ENCODE measurements at regions not wholly inside any gene's neighbourhood (a gene's known extent, or its start where the extent isn't known, plus 50 kb on each side); places are given as distances from the start of the nearest gene placed in this dataset.

DNA sequence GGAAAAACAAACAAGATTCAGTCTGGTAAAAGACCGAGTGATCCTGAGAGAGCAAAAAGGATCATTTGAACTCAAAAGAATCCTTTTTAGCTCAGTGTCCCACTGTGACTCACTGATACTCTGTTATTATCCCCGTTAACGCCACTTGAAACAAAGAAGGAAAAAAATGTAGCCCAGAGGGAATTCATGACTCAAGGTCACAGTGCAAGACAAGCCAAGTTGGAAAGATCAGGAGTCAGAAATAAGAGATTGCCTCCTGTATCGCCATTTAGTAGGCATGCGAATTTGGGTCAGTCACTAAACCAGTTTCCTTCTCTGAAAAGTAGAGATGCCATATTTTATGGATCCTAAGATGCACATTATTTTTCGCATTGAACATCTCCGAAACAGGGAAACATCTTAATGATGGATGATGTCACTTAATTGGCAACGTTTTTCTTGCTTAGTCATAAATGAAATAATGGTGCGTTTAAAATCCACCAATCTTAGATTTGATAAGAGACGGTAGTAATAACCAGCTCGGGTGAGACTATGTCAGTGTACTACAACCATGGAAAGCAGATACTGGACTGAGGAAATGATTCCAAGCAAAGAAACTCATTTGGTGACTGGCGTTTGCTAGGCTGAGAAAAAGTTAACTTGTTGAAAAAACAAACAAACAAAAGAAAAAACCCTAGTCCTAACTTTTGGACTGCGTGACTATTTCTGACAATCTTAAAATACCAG, 502.0 kb upstream of the CELF2 start:
- peak overlapping the region; percentile 39 for H3K27ac ChIP-seq (ENCODE audit: low read depth, low read length, severe bottlenecking)
- H3K36me3 ChIP-seq (ENCODE audit: control insufficient read depth, insufficient read depth, low read length) = no peaks in the 10 kb centered on the region
- no peak overlapping the region for H3K4me3 ChIP-seq (ENCODE audit: extremely low read depth, insufficient read depth, low read length, poor library complexity, severe bottlenecking)
- WGBS, 2 experiments (ENCODE audit: insufficient coverage in 2 of 2) = 86 to 98% methylated on average over 6 to 10 of the region's 13 CpGs
- no peaks in the 10 kb centered on the region for H3K9me3 ChIP-seq (ENCODE audit: control insufficient read depth, low read length)
- H3K4me1 ChIP-seq (ENCODE audit: control insufficient read depth, insufficient read depth, low read length, poor library complexity, severe bottlenecking) = peaks cover 13% of the 10 kb centered on the region

- Histone ChIP-seq H3K36me3 (ENCODE audit: control insufficient read depth, insufficient read depth, low read length) (no peaks in the 10 kb centered on the region), H3K4me3 (ENCODE audit: extremely low read depth, insufficient read depth, low read length, poor library complexity, severe bottlenecking) (no peak overlapping the region)
- 86 to 100% methylated on average over 2 of the region's 8 CpGs for WGBS, 2 experiments (ENCODE audit: insufficient coverage in 2 of 2)
Observed at GRCh38 chr10:10516346-10517130, 501.1 kb upstream of the CELF2 start.

GRCh38 chr10:10517866-10518265, 499.8 kb upstream of the CELF2 start:
- WGBS, 2 experiments (ENCODE audit: insufficient coverage in 2 of 2) = 93 to 98% methylated on average over 3 to 4 of the region's 4 CpGs
- Histone ChIP-seq H3K4me1 (ENCODE audit: control insufficient read depth, insufficient read depth, low read length, poor library complexity, severe bottlenecking) (peaks cover 13% of the 10 kb centered on the region), H3K9me3 (ENCODE audit: control insufficient read depth, low read length) (no peaks in the 10 kb centered on the region), H3K4me3 (ENCODE audit: extremely low read depth, insufficient read depth, low read length, poor library complexity, severe bottlenecking) (no peak overlapping the region), H3K27ac (ENCODE audit: low read depth, low read length, severe bottlenecking) (no peak overlapping the region), H3K36me3 (ENCODE audit: control insufficient read depth, insufficient read depth, low read length) (no peaks in the 10 kb centered on the region)

More at GRCh38 chr10:10516346-10517130, 501.1 kb upstream of the CELF2 start:
- Histone ChIP-seq H3K27ac (ENCODE audit: low read depth, low read length, severe bottlenecking) (no peak overlapping the region), H3K4me1 (ENCODE audit: control insufficient read depth, insufficient read depth, low read length, poor library complexity, severe bottlenecking) (peaks cover 13% of the 10 kb centered on the region), H3K9me3 (ENCODE audit: control insufficient read depth, low read length) (no peaks in the 10 kb centered on the region)

DNA sequence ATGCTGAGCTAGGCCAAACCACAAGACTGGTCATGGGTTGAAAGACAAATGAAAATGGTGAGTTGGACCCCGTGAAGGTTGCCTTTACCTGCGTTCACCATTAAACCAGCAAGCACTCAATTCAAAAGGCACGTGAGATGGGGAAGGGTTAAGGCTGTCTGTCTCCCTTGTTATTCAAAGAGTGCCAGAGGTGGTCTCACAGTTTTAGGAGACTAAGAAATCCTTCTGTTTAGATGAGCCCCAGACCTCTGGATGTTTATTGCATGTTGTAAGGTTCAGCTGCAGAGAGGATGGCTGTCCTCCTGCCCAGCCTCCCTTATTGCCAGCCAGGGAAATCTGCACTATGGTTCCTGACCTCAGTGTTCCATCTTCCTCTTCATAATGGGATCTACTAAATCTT, 498.0 kb upstream of the CELF2 start:
- Histone ChIP-seq H3K36me3 (ENCODE audit: control insufficient read depth, insufficient read depth, low read length) (no peaks in the 10 kb centered on the region), H3K9me3 (ENCODE audit: control insufficient read depth, low read length) (no peaks in the 10 kb centered on the region), H3K27ac (ENCODE audit: low read depth, low read length, severe bottlenecking) (no peak overlapping the region), H3K4me3 (ENCODE audit: extremely low read depth, insufficient read depth, low read length, poor library complexity, severe bottlenecking) (no peak overlapping the region), H3K4me1 (ENCODE audit: control insufficient read depth, insufficient read depth, low read length, poor library complexity, severe bottlenecking) (peaks cover 13% of the 10 kb centered on the region)
- no CpG with 5 or more reads among the region's 3 CpGs for WGBS, 2 experiments (ENCODE audit: insufficient coverage in 2 of 2)

GRCh38 chr10:10520491-10521385, 496.9 kb upstream of the CELF2 start:
- Histone ChIP-seq H3K36me3 (ENCODE audit: control insufficient read depth, insufficient read depth, low read length) (no peaks in the 10 kb centered on the region), H3K27ac (ENCODE audit: low read depth, low read length, severe bottlenecking) (no peak overlapping the region), H3K4me3 (ENCODE audit: extremely low read depth, insufficient read depth, low read length, poor library complexity, severe bottlenecking) (no peak overlapping the region), H3K9me3 (ENCODE audit: control insufficient read depth, low read length) (no peaks in the 10 kb centered on the region), H3K4me1 (ENCODE audit: control insufficient read depth, insufficient read depth, low read length, poor library complexity, severe bottlenecking) (peaks cover 10% of the 10 kb centered on the region)
- 82 to 91% methylated on average over 10 to 11 of the region's 12 CpGs for WGBS, 2 experiments (ENCODE audit: insufficient coverage in 2 of 2)

DNA sequence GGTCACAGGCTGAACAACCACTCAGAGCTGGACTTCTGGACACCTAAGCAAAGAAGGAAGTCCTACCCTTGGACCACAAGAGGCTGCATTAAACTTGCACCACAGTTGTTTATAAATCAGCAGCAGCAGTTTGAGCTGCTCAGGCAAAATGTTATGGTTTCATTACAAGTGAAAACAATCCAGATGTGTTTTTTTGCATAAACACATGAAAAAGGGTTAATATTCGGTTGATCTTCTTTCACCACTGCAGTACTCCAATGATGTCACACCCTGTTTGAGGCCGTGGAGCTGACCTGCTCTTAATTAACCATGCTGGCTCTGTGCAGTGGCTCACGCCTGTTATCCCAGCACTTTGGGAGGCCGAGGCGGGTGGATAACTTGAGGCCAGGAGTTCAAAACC, 490.8 kb upstream of the CELF2 start:
- H3K27ac ChIP-seq (ENCODE audit: low read depth, low read length, severe bottlenecking) = no peak overlapping the region
- H3K4me1 ChIP-seq (ENCODE audit: control insufficient read depth, insufficient read depth, low read length, poor library complexity, severe bottlenecking) = peaks cover 6% of the 10 kb centered on the region
- no peak overlapping the region for H3K4me3 ChIP-seq (ENCODE audit: extremely low read depth, insufficient read depth, low read length, poor library complexity, severe bottlenecking)
- no peaks in the 10 kb centered on the region for H3K9me3 ChIP-seq (ENCODE audit: control insufficient read depth, low read length)
- H3K36me3 ChIP-seq (ENCODE audit: control insufficient read depth, insufficient read depth, low read length) = no peaks in the 10 kb centered on the region
- 78 to 90% methylated on average over 3 to 5 of the region's 5 CpGs for WGBS, 2 experiments (ENCODE audit: insufficient coverage in 2 of 2)

GRCh38 chr10:10527861-10528562, 489.7 kb upstream of the CELF2 start:
- Histone ChIP-seq H3K4me3 (ENCODE audit: extremely low read depth, insufficient read depth, low read length, poor library complexity, severe bottlenecking) (no peak overlapping the region), H3K4me1 (ENCODE audit: control insufficient read depth, insufficient read depth, low read length, poor library complexity, severe bottlenecking) (peaks cover 6% of the 10 kb centered on the region), H3K9me3 (ENCODE audit: control insufficient read depth, low read length) (no peaks in the 10 kb centered on the region), H3K27ac (ENCODE audit: low read depth, low read length, severe bottlenecking) (no peak overlapping the region), H3K36me3 (ENCODE audit: control insufficient read depth, insufficient read depth, low read length) (no peaks in the 10 kb centered on the region)
- 56 to 73% methylated on average over 1 of the region's 2 CpGs for WGBS, 2 experiments (ENCODE audit: insufficient coverage in 2 of 2)

DNA sequence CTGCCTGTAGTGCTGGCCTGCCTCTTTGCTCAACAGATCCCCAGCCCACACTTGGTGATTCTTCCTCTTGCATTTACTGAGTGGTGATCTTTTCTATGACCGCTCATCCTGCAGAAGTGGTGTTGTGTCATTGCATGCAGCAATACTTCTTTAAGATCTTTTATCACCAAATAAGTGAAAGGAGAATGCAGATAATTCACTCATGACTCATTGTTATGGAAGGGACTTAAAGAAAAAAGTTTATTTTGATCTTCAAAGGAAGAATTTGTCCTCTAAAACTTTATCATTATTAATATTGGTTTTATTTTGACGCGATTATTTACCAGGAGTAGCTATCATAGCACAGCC, 489.1 kb upstream of the CELF2 start:
- Histone ChIP-seq H3K27ac (ENCODE audit: low read depth, low read length, severe bottlenecking) (no peak overlapping the region), H3K4me1 (ENCODE audit: control insufficient read depth, insufficient read depth, low read length, poor library complexity, severe bottlenecking) (peaks cover 6% of the 10 kb centered on the region), H3K36me3 (ENCODE audit: control insufficient read depth, insufficient read depth, low read length) (no peaks in the 10 kb centered on the region), H3K4me3 (ENCODE audit: extremely low read depth, insufficient read depth, low read length, poor library complexity, severe bottlenecking) (no peak overlapping the region), H3K9me3 (ENCODE audit: control insufficient read depth, low read length) (no peaks in the 10 kb centered on the region)
- WGBS, 2 experiments (ENCODE audit: insufficient coverage in 2 of 2) = no CpG with 5 or more reads among the region's 3 CpGs

- Histone ChIP-seq H3K4me1 (ENCODE audit: control insufficient read depth, insufficient read depth, low read length, poor library complexity, severe bottlenecking) (peaks cover 6% of the 10 kb centered on the region), H3K27ac (ENCODE audit: low read depth, low read length, severe bottlenecking) (no peak overlapping the region), H3K9me3 (ENCODE audit: control insufficient read depth, low read length) (no peaks in the 10 kb centered on the region), H3K36me3 (ENCODE audit: control insufficient read depth, insufficient read depth, low read length) (no peaks in the 10 kb centered on the region), H3K4me3 (ENCODE audit: extremely low read depth, insufficient read depth, low read length, poor library complexity, severe bottlenecking) (no peak overlapping the region)
- no CpG with 5 or more reads among the region's 3 CpGs for WGBS, 2 experiments (ENCODE audit: insufficient coverage in 2 of 2)
Observed at GRCh38 chr10:10530313-10530712, 487.4 kb upstream of the CELF2 start.

- WGBS, 2 experiments (ENCODE audit: insufficient coverage in 2 of 2) = no CpG with 5 or more reads among the region's 1 CpG
- Histone ChIP-seq H3K4me1 (ENCODE audit: control insufficient read depth, insufficient read depth, low read length, poor library complexity, severe bottlenecking) (peaks cover 6% of the 10 kb centered on the region), H3K9me3 (ENCODE audit: control insufficient read depth, low read length) (no peaks in the 10 kb centered on the region), H3K4me3 (ENCODE audit: extremely low read depth, insufficient read depth, low read length, poor library complexity, severe bottlenecking) (no peak overlapping the region), H3K27ac (ENCODE audit: low read depth, low read length, severe bottlenecking) (no peak overlapping the region), H3K36me3 (ENCODE audit: control insufficient read depth, insufficient read depth, low read length) (no peaks in the 10 kb centered on the region)
Observed at GRCh38 chr10:10532236-10532635, 485.4 kb upstream of the CELF2 start.
